HG03571 (cell line): ENCODE measurements at regions not wholly inside any gene's neighbourhood (a gene's known extent, or its start where the extent isn't known, plus 50 kb on each side); places are given as distances from the start of the nearest gene placed in this dataset.

ENCODE experiments used
- ATAC-seq: cut with Tn5 transposase; IDR thresholded peaks from one replicate; pipeline ENCODE4 v1.9.1; 2021; ENCODE audit not compliant: unreplicated experiment

- no peak for ATAC-seq
These were observed 146.1 kb upstream of the HMHB1 start for GRCh38 chr5:143665866-143666265.

GRCh38 chr5:143664623-143665022 is 147.3 kb upstream of the HMHB1 start:
- ATAC-seq: no peak

GRCh38 chr5:143663872-143664271 is 148.1 kb upstream of the HMHB1 start:
- ATAC-seq: no peak

GRCh38 chr5:143662020-143662419 is 149.9 kb upstream of the HMHB1 start:
- no peak for ATAC-seq

GRCh38 chr5:143660625-143661024 is 151.3 kb upstream of the HMHB1 start:
- ATAC-seq: no peak

- ATAC-seq: no peak
These were observed 152.2 kb upstream of the HMHB1 start for GRCh38 chr5:143659599-143660238.

GRCh38 chr5:143658956-143659355 is 153.0 kb upstream of the HMHB1 start:
- ATAC-seq: no peak

GRCh38 chr5:143657647-143658285 is 154.2 kb upstream of the HMHB1 start:
- ATAC-seq: no peak

- ATAC-seq: no peak
These were observed 158.1 kb upstream of the HMHB1 start for GRCh38 chr5:143653766-143654282.

- no peak for ATAC-seq
These were observed 158.7 kb upstream of the HMHB1 start for GRCh38 chr5:143653256-143653655.

- no peak for ATAC-seq
These were observed 159.8 kb upstream of the HMHB1 start for GRCh38 chr5:143652108-143652700.

- ATAC-seq: no peak
These were observed 161.9 kb upstream of the HMHB1 start for GRCh38 chr5:143649937-143650621.

GRCh38 chr5:143648696-143649095 is 163.3 kb upstream of the HMHB1 start:
- ATAC-seq: no peak

GRCh38 chr5:143646961-143647360 is 165.0 kb upstream of the HMHB1 start:
- no peak for ATAC-seq

- ATAC-seq: no peak
These were observed 166.6 kb upstream of the HMHB1 start for GRCh38 chr5:143645356-143645755.

- no peak for ATAC-seq
These were observed 167.2 kb upstream of the HMHB1 start for GRCh38 chr5:143644727-143645126.

- no peak for ATAC-seq
These were observed 169.2 kb upstream of the HMHB1 start for GRCh38 chr5:143642791-143643190.

- no peak for ATAC-seq
These were observed 170.2 kb upstream of the HMHB1 start for GRCh38 chr5:143641549-143642355.

- ATAC-seq: no peak
These were observed 173.3 kb upstream of the HMHB1 start for GRCh38 chr5:143638654-143639053.

- ATAC-seq: no peak
These were observed 174.9 kb upstream of the HMHB1 start for GRCh38 chr5:143636931-143637528.
